K562 (cell line): ENCODE measurements at regions not wholly inside any gene's neighbourhood (a gene's known extent, or its start where the extent isn't known, plus 50 kb on each side); places are given as distances from the start of the nearest gene placed in this dataset.

Source experiments
- ATAC-seq: fragments of 200-7000 bp; cut with Tn5 transposase; 3 replicates; pipeline ENCODE4 v1.9.1; 2020; ENCODE audit warnings: moderate library complexity
- BruUV-seq: library from RNA; stranded (reverse); fragments of 400-500 nt; replicated peaks from 2 replicates; lab custom pipeline; 2021; lab: Mats Ljungman, UMichigan
- CTCF ChIA-PET: fragments of 300-600 bp; formaldehyde crosslinking; extraction: SDS; loops from one replicate; lab custom pipeline; 2021; ENCODE audit warnings: low intra/inter-chr PET ratio; lab: Yijun Ruan, JAX
- POLR2A ChIA-PET: fragments of 300-600, 350-650 bp; sonication (Branson Sonifier 250); formaldehyde crosslinking; extraction: SDS; loops from one replicate; lab custom pipeline; 2021; ENCODE audit warnings: antibody characterized with exemption, inconsistent platforms; lab: Yijun Ruan, JAX
- DNase-seq, 4 experiments: peaks; one replicate each; pipeline versions ENCODE4 v3.0.0 to v3.0.0-alpha.2; 2011 to 2018; ENCODE audit warnings: low spot score in 3 of 4, mixed read lengths in 3 of 4; ENCODE audit errors: extremely low read depth in 1 of 4
- FAIRE-seq: peaks from 2 replicates; lab custom pipeline; 2011; peaks lifted over from hg19 to GRCh38; lab: Jason Lieb, UNC
- H2AFZ ChIP-seq: 2 replicates; pipeline ENCODE4 v1.6.0; 2011; ENCODE audit warnings: low read depth, low read length, control low read depth, inconsistent platforms
- H3K27ac ChIP-seq: fragments of 200-600 bp; 3 replicates; pipeline ENCODE4 v1.8.0; 2011; ENCODE audit warnings: low read depth, mild to moderate bottlenecking, control low read depth, inconsistent platforms, low read length, moderate library complexity, mixed read lengths; ENCODE audit errors: extremely low read depth
- H3K27me3 ChIP-seq, 2 experiments: fragments of 300-600 bp in 1 of 2; 2 replicates in 1 of 2; 3 replicates in 1 of 2; pipeline versions ENCODE4 v1.6.0 to v1.8.0; 2011; ENCODE audit warnings: inconsistent platforms in 2 of 2, low read length in 2 of 2, mild to moderate bottlenecking in 1 of 2, mixed read lengths in 1 of 2, moderate library complexity in 1 of 2; ENCODE audit not compliant: control insufficient read depth in 2 of 2, insufficient read depth in 2 of 2
- H3K36me3 ChIP-seq: fragments of 300-600 bp; 3 replicates; pipeline ENCODE4 v1.8.0; 2011; ENCODE audit warnings: mild to moderate bottlenecking, low read length, inconsistent platforms; ENCODE audit not compliant: control insufficient read depth, insufficient read depth
- H3K4me1 ChIP-seq, 2 experiments: fragments of 200-600 bp in 1 of 2; replicated peaks in 1 of 2; 2 replicates in 1 of 2; 3 replicates in 1 of 2; pipeline versions ENCODE4 v1.5.1 to v1.8.0; 2011; ENCODE audit warnings: inconsistent platforms in 2 of 2, low read length in 2 of 2, mild to moderate bottlenecking in 1 of 2, mixed read lengths in 1 of 2, moderate library complexity in 1 of 2; ENCODE audit not compliant: control insufficient read depth in 2 of 2, insufficient read depth in 2 of 2
- H3K4me2 ChIP-seq: 2 replicates; pipeline ENCODE4 v1.6.1; 2011; ENCODE audit warnings: low read length, control low read depth, inconsistent platforms, mixed read lengths; ENCODE audit not compliant: insufficient read depth
- H3K4me3 ChIP-seq: fragments of 200-600 bp; sonication (generic), shearing (Covaris generic); 2 replicates; pipeline ENCODE4 v1.5.1; 2016; ENCODE audit warnings: control low read depth, inconsistent platforms
- H3K79me2 ChIP-seq: fragments of 200-600 bp; 3 replicates; pipeline ENCODE4 v1.8.0; 2011; ENCODE audit warnings: low read length, inconsistent platforms; ENCODE audit not compliant: control insufficient read depth, insufficient read depth
- H3K9ac ChIP-seq, 2 experiments: 2 replicates each; pipeline versions ENCODE4 v1.6.0 to v1.6.1; 2011; ENCODE audit warnings: low read depth in 2 of 2, low read length in 2 of 2, control low read depth in 1 of 2, inconsistent platforms in 1 of 2, mild to moderate bottlenecking in 1 of 2, mixed read lengths in 1 of 2; ENCODE audit not compliant: insufficient read depth in 1 of 2
- H3K9me1 ChIP-seq: one replicate; pipeline ENCODE4 v1.6.0; 2011; ENCODE audit warnings: inconsistent platforms, mild to moderate bottlenecking, low read length, moderate library complexity; ENCODE audit not compliant: control insufficient read depth, insufficient read depth
- H3K9me3 ChIP-seq: replicated peaks from 2 replicates; pipeline ENCODE4 v1.5.1; 2011; ENCODE audit warnings: low read depth, low read length, inconsistent platforms; ENCODE audit not compliant: control insufficient read depth, insufficient read depth
- H4K20me1 ChIP-seq: replicated peaks from 2 replicates; pipeline ENCODE4 v1.6.1; 2011; ENCODE audit warnings: low read length, inconsistent platforms, mixed read lengths; ENCODE audit not compliant: control insufficient read depth, insufficient read depth
- ARHGAP35 ChIP-seq: fragments of 450-650 bp; IDR thresholded peaks from 2 replicates; pipeline ENCODE4 v1.6.1; 2018; ENCODE audit not compliant: partially characterized antibody
- ARNT ChIP-seq, 2 experiments: fragments of 450-650 bp; IDR thresholded peaks; 2 replicates each; pipeline ENCODE4 v1.6.1; 2016; ENCODE audit warnings: mild to moderate bottlenecking in 1 of 2
- BHLHE40 ChIP-seq: IDR thresholded peaks from 2 replicates; pipeline ENCODE4 v1.6.1; 2011; ENCODE audit warnings: low read length, improper control_type of control experiment
- DDX20 ChIP-seq: fragments of 450-650 bp; IDR thresholded peaks from 2 replicates; pipeline ENCODE4 v1.6.1; 2016; ENCODE audit warnings: missing genetic modification characterization, low read depth, mild to moderate bottlenecking, missing compliant biosample characterization, moderate library complexity
- KDM1A ChIP-seq, 2 experiments: fragments of 450-650 bp; IDR thresholded peaks; 2 replicates each; pipeline ENCODE4 v1.6.1; 2016; ENCODE audit warnings: mild to moderate bottlenecking in 2 of 2
- LCOR ChIP-seq: sonication (generic); formaldehyde crosslinking; IDR thresholded peaks from 2 replicates; pipeline ENCODE4 v1.8.0; 2022; ENCODE audit warnings: mild to moderate bottlenecking, missing genetic modification reagents
- NR1H2 ChIP-seq: sonication (generic); formaldehyde crosslinking; IDR thresholded peaks from 2 replicates; pipeline ENCODE4 v1.4.0; 2020; ENCODE audit warnings: mild to moderate bottlenecking, missing genetic modification reagents
- NUFIP1 ChIP-seq: fragments of 450-650 bp; IDR thresholded peaks from 2 replicates; pipeline ENCODE4 v1.6.1; 2018; ENCODE audit not compliant: partially characterized antibody
- POLR2H ChIP-seq: IDR thresholded peaks from 2 replicates; pipeline ENCODE4 v1.6.1; 2016; ENCODE audit warnings: missing genetic modification characterization, low read depth, mild to moderate bottlenecking, control low read depth, missing compliant biosample characterization, moderate library complexity
- RB1 ChIP-seq: fragments of 450-650 bp; IDR thresholded peaks from 2 replicates; pipeline ENCODE4 v1.6.1; 2017; ENCODE audit warnings: low read depth, mild to moderate bottlenecking
- RBM14 ChIP-seq: fragments of 200-400 bp; formaldehyde crosslinking; IDR thresholded peaks from 2 replicates; pipeline ENCODE4 v1.6.1; 2018; ENCODE audit warnings: low read depth, mild to moderate bottlenecking, low read length, moderate library complexity, borderline replicate concordance; ENCODE audit not compliant: insufficient read depth
- RBM17 ChIP-seq: fragments of 200-400 bp; formaldehyde crosslinking; IDR thresholded peaks from 2 replicates; pipeline ENCODE4 v1.6.1; 2017; ENCODE audit warnings: low read depth, mild to moderate bottlenecking, low read length, borderline replicate concordance
- SIN3B ChIP-seq: fragments of 450-650 bp; IDR thresholded peaks from 2 replicates; pipeline ENCODE4 v1.6.1; 2017; ENCODE audit warnings: low read depth, mild to moderate bottlenecking, moderate library complexity
- SRF ChIP-seq, 2 experiments: fragments of 250-450, 450-650 bp in 1 of 2; sonication (Bioruptor Pico) in 1 of 2; sonication (generic) in 1 of 2; formaldehyde crosslinking; IDR thresholded peaks; 2 replicates each; pipeline versions ENCODE4 v1.5.0 to v1.5.1; 2020 to 2022; ENCODE audit warnings: mild to moderate bottlenecking in 1 of 2, missing genetic modification reagents in 1 of 2
- SRSF1 ChIP-seq: fragments of 200-400 bp; formaldehyde crosslinking; IDR thresholded peaks from 2 replicates; pipeline ENCODE4 v1.6.1; 2017; ENCODE audit warnings: mild to moderate bottlenecking, low read depth, low read length, moderate library complexity
- TOE1 ChIP-seq, 2 experiments: fragments of 450-650 bp in 1 of 2; sonication (generic) in 1 of 2; formaldehyde crosslinking in 1 of 2; IDR thresholded peaks; 2 replicates each; pipeline versions ENCODE4 v1.7.1 to v1.8.0; 2016 to 2022; ENCODE audit warnings: borderline replicate concordance in 2 of 2, mild to moderate bottlenecking in 2 of 2, antibody characterized with exemption in 1 of 2, inconsistent platforms in 1 of 2, low read depth in 1 of 2, missing genetic modification reagents in 1 of 2, moderate library complexity in 1 of 2
- USF2 ChIP-seq: sonication (generic); formaldehyde crosslinking; IDR thresholded peaks from 2 replicates; pipeline ENCODE4 v1.5.0; 2020; ENCODE audit warnings: missing genetic modification reagents
- ZNF143 ChIP-seq: sonication (generic); formaldehyde crosslinking; IDR thresholded peaks from 2 replicates; pipeline ENCODE4 v1.9.0; 2022; ENCODE audit warnings: mild to moderate bottlenecking, missing genetic modification reagents
- ZNF695 ChIP-seq: fragments of 450-650 bp; formaldehyde crosslinking; IDR thresholded peaks from 2 replicates; pipeline ENCODE4 v1.4.0; 2020; ENCODE audit warnings: mild to moderate bottlenecking, moderate library complexity
- ZNF76 ChIP-seq: fragments of 250-450 bp; sonication (Bioruptor Pico); IDR thresholded peaks from 2 replicates; pipeline ENCODE4 v1.4.0; 2020; ENCODE audit warnings: mild to moderate bottlenecking, moderate library complexity, borderline replicate concordance
- WGBS: fragments of 100-300 bp; shearing (Covaris generic); methylation state at CpG from one replicate; pipeline ENCODE4 v1.1.6; 2016; ENCODE audit warnings: low coverage, mixed read lengths; ENCODE audit not compliant: insufficient coverage; ENCODE audit errors: missing lambda C conversion rate; 5-methylcytosine and 5-hydroxymethylcytosine counted together
- in situ Hi-C: fragments of 300-500 bp; cut with MboI; formaldehyde crosslinking; loops from 4 replicates; pipeline ENCODE4 v1.15.0; 2018; ENCODE audit warnings: inconsistent platforms, mixed read lengths
- intact Hi-C: fragments of 100-400 bp; cut with micrococcal nuclease; formaldehyde crosslinking; loops from 2 replicates; pipeline ENCODE4 v1.14.2; 2022
- TF ChIP-seq, protein P1 (sequence below): fragments of 450-650 bp; formaldehyde crosslinking; conservative IDR thresholded peaks from 2 replicates; pipeline ENCODE4 v1.4.0; 2022; ENCODE audit warnings: mild to moderate bottlenecking, missing genetic modification characterization

DNA sequence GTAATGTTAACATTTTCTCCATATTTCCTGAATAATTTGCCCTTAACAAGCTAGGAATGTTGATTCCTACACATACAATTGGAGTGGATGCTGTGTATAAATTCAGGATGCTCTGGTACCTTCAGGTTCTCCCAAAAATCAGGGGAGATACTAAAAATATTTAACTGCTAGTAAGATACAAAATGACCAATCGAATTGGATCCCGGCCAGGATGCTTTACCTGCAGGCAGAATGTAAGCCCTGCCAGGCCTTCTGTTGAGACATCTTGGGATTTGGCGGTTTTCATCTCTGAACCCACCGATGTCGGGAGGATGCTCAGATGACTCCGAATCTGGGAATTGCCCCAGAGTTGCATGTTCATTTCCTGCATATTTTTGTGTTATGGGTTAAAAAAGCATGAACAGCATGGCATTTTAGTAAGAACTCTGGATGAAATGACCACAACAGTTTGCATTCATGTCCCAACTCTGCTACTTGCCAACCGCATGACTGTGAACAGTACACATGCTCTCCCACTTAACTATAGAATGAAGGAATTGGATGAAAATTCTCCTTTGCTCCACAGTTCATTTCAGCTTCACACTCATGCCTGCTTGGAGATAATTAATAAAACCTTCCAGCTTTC is 241.4 kb upstream of the TBL1XR1 start (continued):
- TF ChIP-seq TOE1 (IDR thresholded peaks at IDR 0.05; ENCODE audit: borderline replicate concordance), result no peak
- no peak for TF ChIP-seq TOE1 (CRISPR knock-in tag; IDR thresholded peaks at IDR 0.05; ENCODE audit: borderline replicate concordance, low read depth)
- no peak for TF ChIP-seq SRSF1
- no peak for TF ChIP-seq RBM14

DNA sequence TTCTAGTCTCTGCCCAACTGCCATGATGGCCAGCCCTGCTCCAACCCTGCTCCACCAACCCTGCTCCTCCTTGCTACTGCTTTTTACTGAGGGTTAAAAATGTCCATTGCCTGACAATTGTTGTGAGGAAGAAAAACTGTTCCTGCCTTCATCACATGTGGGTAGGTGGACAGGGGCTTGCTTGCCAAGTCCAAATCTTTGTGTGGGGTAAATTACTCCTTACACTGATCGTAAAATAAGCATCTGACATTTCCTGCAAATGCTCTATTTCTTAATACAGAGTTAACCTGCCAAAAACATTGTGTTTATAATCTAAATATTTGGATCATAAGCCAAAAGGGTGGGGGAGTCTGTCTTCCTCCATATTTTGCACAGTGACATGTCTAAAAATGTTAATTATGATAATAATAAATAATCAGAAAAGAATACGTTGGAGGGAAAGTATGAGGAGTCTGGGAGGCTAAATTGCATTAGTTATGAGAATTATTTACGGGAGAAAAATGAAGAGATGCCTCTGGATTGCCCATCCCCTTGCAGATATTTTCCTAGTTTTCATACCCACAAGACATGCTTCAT is 242.5 kb upstream of the TBL1XR1 start:
- 24% methylated on average over 3 of the region's 3 CpGs for WGBS
- Histone ChIP-seq H3K27me3 (no peaks in the 10 kb centered on the region), H3K36me3 (no peaks in the 10 kb centered on the region), H3K27ac (no peak overlapping the region), H2AFZ (no peak overlapping the region), H3K4me3 (no peak overlapping the region), H3K9ac (no peak overlapping the region), H4K20me1 (no peaks in the 10 kb centered on the region), H3K9me1 (no peaks in the 10 kb centered on the region), H3K79me2 (no peaks in the 10 kb centered on the region), H3K9me3 (no peaks in the 10 kb centered on the region), H3K4me1 (peaks cover 0 to 4% of the 10 kb centered on the region in 2 experiments; a peak in 1 of 5 replicates), H3K4me2 (no peak overlapping the region)
- FAIRE-seq, result no peak
- no TSS peak for BruUV-seq
- in situ Hi-C loops, result no loop called here
- ATAC-seq, result no peak
- no peak for DNase-seq
- POLR2A ChIA-PET, result no interaction called here
- TF ChIP-seq ZNF695 (CRISPR knock-in tag) (no peak), ARHGAP35 (no peak), KDM1A (IDR thresholded peaks at IDR 0.05) (no peak), ZNF76 (CRISPR knock-in tag) (no peak), ARNT (IDR thresholded peaks at IDR 0.05) (no peak), LCOR (CRISPR knock-in tag) (no peak), DDX20 (tag) (no peak), ZNF143 (CRISPR knock-in tag) (no peak), NR1H2 (CRISPR knock-in tag) (no peak), RBM17 (no peak), NUFIP1 (no peak), SRF (CRISPR knock-in tag; IDR thresholded peaks at IDR 0.05) (no peak), RB1 (no peak), SIN3B (no peak), USF2 (CRISPR knock-in tag) (no peak), POLR2H (tag) (no peak), BHLHE40 (no peak)
- TF ChIP-seq, protein P1, sequence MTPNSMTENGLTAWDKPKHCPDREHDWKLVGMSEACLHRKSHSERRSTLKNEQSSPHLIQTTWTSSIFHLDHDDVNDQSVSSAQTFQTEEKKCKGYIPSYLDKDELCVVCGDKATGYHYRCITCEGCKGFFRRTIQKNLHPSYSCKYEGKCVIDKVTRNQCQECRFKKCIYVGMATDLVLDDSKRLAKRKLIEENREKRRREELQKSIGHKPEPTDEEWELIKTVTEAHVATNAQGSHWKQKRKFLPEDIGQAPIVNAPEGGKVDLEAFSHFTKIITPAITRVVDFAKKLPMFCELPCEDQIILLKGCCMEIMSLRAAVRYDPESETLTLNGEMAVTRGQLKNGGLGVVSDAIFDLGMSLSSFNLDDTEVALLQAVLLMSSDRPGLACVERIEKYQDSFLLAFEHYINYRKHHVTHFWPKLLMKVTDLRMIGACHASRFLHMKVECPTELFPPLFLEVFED, result no peak
- intact Hi-C loops, result no loop called here
- CTCF ChIA-PET, result no interaction called here
